HTR-8/SVneo (cell line): ENCODE measurements at regions not wholly inside any gene's neighbourhood (a gene's known extent, or its start where the extent isn't known, plus 50 kb on each side); places are given as distances from the start of the nearest gene placed in this dataset.

ENCODE experiments used
- DNase-seq: peaks from one replicate; pipeline ENCODE4 v3.0.0; 2011; ENCODE audit warnings: low spot score, mixed read lengths; ENCODE audit not compliant: insufficient read length
- FAIRE-seq: peaks from 2 replicates; lab custom pipeline; 2011; peaks lifted over from hg19 to GRCh38; lab: Jason Lieb, UNC

DNA sequence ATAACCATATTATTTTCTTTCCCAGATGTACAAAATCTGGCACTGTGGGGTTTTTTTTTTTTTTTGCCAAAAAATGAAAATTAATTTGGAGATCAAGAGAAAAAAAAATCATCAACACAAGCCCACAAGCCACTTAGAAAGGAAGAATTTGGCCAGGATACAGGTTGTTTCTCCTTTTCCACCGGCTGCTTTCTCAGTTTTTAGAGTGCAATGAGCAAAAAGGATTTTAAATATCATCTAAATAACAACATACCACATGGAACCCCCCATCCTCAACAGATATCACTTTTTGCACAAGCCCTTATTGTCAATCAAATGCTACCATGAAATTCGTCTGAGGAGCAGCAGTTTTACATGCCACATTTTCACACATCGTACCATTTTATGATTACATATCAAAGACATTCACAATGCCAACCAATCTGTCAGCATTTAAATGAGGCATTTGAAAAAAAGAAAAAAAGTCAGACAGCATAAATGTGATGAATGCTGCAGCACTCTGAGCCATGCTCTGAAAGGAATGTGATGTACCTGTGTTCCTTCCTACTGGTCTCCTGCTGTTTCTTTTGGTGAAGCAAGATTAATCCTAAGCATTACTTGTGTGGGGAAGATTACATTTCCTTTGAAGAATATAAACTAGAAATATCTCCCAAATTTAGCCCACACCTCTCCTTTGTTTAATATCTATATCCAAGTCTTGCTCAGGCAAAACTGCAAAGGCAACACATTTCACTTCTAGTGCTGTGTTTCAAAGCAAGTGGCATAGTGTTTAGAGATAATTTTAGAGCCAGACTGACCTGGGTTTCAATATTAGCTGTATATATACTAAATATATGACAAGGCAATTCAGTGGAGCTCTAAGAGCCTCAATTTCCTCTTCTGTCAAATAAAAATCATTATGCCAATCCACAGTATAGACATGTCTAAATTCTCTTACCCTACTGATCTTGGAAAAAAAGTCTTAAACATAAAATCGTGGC lies 391.3 kb downstream of the CMPK2 start:
- FAIRE-seq (no peak), DNase-seq (no peak)

DNA sequence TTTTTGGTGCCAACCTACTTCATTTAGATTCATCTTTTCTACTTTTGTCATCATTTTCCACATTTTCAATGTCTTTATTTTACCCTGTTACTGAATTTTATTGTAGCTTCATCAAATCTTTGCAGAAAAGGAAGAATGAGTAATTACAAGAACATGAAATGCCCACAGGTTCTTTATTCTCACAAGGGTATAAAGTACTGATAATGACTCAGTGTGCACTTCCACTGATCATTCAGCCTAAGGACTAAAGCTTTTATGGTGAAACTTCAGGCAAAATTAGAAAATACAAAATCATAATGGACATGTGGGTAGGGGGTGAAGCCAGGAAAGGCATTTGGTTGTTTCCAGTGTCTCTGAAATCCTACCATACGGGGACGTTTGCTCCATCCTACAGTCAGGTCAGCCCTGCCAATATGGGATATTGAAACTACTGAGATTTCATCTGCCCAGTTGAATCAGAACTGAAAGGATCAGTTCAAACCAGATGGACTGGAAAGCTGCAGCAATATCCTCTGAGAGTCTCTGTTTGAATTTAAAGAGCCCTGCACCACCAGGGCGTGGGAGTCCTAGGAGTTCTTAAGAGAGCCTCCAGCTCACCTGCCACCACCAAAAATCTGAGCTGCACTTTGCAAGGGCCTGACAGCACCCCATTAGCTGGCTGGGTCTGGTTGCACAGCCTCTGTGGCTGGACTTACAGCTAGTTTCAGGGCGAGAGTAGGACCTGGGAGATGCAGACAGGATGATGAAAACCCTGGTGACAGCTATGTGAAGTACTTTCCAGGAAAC lies 390.4 kb downstream of the CMPK2 start:
- DNase-seq: no peak
- no peak for FAIRE-seq

DNA sequence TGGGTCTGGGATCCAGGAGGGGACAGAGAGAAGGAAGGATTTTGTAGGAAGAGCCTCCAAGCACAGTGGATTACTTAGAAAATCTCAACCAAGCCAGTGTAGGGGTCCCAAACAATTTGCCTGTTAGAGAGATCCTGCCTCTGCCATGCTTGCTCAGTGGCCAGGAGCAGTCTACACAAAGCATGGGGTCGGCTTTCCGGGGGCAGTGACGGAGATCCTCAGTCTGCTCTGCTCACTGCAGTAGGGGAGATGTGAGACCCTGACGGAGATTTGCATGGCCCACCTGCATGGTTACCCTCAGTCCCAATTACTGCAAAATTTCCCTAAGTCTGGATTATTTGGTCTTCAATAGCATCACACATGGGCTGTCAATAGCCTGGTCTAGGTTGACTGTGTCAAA lies 385.2 kb downstream of the CMPK2 start:
- DNase-seq (no peak), FAIRE-seq (no peak)

DNA sequence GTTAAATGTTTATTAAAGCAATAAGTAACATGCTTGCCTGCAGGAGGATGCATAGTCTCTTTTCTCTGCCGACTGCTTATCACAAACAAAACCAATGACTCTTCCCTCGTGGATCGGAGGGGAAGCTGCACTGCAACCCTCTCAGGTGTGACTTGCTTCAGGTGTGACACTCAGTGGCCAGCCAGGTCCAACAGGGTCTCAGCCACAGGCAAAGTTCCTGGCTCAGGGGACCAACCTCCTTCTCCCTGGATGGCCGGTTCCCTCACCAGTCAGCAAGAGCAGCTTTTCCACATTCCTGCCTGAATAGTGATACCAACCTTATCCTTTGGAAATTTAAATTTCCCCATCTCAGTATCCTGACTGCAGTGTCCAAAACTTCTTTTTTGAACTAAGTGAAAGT lies 383.5 kb downstream of the CMPK2 start:
- FAIRE-seq (no peak), DNase-seq (no peak)

DNA sequence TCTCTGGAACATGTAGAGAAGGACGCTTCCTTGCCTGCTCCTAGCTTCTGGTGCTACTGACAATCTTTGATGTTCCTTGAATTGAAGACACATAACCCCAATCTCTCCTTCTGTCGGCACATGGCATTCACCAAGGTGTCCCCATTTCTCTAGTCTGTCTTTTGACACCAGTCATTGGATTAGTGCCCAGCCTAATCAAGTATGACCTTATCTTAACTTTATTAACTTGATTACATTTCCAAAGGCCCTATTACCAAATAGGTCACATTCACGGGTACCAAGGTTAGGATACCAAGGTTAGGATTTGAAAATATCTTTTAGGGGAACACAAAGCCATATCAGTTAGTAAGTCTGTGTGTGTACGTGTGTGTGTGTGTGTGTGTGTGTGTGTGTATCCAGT lies 377.9 kb downstream of the CMPK2 start:
- DNase-seq (no peak), FAIRE-seq (no peak)

DNA sequence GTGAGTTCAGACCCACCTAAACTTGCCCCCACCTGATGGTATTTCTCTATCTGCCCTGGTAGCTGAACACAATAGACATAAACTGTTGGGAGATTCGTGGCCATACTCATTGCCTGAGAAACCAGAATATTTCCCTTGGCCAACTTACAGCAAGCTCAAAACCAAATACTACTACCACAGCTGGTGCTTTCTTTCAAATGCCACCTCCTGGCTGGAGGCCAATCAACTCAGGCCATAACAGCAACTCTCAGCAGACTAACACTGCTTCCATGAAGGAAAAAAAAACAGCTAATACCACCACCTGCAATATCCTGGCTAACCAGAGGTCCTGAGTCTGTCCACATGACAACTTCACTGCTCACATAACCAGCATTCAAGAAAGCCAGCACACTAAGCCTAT lies 373.1 kb downstream of the CMPK2 start:
- no peak for DNase-seq

DNA sequence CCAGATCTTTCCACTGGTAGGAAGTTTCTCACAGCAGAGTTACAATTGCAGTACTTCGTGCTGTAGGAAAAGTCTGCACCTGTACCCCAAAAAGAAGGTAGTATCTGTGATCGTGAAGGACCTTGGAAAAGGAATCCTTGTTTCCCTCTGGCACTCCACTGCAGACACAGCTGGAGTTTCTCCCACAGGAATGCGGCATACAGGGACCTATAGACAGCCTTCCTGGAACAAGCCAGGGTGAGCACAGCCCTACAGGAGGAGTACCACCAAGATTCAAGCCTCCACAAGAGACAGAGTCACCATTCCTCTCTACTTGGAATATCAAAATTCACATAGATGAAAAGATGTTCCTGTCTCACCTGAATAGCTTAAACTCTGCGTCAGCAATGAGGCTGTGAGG lies 372.4 kb downstream of the CMPK2 start:
- DNase-seq (no peak), FAIRE-seq (no peak)

More for the DNA sequence above, 373.1 kb downstream of the CMPK2 start:
- no peak for FAIRE-seq

DNA sequence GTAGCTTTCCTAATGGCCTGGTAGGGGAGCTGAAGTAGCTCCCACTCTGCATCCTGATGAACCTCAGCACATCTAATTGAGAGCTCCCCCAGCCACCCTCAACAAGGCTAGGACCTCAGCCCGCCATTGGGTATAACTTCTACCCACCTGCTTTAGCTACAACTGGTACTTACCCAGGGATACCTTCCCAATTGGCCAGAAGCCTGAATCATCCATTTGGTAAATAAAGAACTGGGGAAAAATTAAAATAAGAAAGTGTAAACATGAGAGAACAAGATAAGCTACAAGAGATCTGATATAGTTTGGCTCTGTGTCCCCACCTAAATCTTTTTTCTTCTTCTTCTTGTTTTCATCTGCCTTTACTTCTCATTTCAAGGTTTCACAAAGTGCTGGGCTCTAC lies 372.0 kb downstream of the CMPK2 start:
- DNase-seq (no peak), FAIRE-seq (no peak)

DNA sequence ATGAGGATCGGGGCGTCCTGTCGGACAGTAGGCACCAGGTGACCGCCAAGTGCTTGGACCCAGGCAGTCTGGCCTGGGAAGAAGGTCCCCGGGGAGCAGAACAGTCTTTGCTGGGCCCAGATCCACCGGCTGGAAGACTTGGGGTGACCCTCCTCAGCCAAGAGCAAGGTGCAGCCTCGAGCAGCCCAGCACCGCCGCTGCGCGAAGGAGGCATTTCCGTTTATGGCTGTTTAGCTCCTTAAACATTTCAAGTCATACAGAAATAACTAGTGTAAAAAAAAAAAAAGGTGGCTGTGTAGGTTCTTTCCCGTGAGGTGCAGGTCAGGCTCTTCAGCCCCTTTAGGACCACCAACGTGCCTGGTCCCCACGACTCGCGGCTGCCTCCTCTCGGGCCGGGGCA lies 370.2 kb downstream of the CMPK2 start:
- DNase-seq (no peak), FAIRE-seq (no peak)

DNA sequence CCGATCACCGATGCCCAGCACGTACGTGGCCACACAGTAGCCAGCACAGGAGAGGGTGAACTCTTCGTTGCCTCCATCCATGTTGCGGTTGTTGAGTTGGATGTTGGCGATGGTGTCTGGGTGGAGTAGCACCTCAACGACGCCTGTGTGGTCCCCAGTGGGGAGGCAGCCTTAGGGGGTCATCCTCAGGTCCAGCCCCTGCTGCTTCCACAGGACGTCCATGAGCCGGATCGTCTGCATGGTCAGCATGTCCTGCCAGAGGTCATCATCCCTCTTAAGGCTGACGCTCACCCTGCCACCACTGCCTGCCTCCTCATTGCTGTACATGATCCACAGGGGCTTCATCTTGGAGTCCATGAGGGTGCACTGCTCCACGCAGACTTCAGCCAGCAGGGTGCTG lies 369.3 kb downstream of the CMPK2 start:
- FAIRE-seq (no peak), DNase-seq (no peak)

DNA sequence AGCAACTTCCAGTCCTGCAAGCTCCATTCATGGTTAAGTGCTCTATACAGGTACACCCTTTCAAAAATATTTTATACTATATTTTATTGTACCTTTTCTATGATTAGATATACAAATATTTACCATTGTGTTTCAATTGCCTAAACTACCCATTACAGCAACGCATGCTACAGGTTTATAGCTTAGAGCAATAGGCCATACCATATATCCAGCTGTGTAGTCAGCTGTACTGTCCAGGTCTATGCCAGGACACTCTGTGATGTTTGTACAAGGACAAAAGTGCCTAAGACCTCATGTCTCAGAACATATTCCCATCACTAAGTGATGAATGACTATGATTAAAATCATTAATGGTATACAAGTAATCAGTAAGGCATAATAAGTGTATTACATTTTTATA lies 368.7 kb downstream of the CMPK2 start:
- DNase-seq (no peak), FAIRE-seq (no peak)

DNA sequence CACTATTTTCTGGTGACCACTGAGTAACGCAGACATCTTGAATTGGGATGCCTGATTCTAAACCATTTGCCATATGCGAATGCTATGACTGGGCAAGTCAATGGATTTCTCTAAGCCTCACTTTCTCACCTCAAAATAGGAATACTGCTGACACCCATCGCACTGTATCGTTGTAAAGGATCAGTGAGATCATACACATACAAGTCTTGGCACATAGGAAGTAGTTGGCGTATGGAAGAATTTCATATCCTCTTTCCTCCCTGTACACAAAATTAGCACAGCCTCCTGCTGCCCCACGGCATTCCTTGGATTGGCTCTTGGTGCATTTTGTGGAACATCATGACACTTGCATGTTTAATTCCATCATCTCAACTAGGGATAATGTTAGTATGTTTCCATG lies 366.9 kb downstream of the CMPK2 start:
- FAIRE-seq (no peak), DNase-seq (no peak)

DNA sequence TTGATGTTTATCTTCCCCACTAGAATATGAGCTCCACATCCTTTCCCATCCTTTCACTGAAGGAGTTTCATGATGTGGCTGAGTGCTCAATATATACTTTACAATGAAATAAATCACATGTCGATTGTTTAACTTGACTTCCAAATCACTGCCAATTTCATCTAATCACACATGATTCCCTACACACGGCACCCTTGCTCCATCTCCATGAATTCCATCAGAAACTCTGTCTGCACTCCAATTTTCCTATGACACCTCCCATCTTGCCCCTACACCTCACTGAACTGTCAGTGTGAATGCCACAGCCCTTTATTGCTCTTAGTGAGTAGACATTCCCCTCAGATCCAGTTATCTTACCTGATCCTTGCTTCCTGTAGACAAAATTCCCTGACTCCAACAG lies 366.0 kb downstream of the CMPK2 start:
- DNase-seq (no peak), FAIRE-seq (no peak)

DNA sequence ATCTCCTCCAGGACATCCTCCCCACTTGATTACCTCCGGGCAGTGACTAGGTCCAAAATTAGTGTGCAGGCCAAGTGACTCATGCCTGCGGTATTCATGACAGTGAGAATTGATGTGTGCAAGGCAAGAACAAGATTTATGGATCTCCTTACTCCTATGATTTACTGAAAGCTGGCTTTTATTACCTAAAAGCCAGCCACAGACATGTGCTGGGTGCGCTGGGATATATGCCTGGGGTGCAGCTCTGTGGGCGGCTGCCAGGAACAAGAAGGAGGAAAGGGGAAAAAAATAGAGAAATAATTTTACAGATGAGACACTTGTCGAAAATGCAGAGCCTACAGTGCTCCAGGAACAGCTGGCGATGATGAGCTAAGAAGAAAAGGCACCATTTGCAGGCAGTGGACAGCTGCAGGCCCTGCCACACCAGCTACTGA lies 359.3 kb downstream of the CMPK2 start:
- DNase-seq (peak; percentile 25), FAIRE-seq (peak; percentile 46)

DNA sequence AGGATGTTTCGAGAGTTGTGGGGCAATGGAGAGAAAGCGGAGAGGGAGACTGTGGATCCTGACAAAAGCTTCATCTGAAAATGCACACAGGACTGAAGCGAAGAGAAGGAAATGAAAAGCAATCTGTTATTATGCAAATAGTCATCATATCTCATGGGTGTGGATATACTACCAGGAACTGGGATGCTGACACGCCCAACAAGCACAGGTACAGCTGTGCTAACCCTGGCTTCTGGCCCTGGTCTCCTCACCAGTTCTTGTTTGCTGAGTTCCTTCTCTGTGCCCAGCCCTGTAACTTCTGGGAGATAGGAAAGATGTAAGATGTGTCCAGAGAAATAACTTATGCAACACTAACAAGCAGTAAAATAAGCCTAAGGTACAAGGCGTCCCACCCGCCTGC lies 358.8 kb downstream of the CMPK2 start:
- no peak for FAIRE-seq
- DNase-seq: no peak

DNA sequence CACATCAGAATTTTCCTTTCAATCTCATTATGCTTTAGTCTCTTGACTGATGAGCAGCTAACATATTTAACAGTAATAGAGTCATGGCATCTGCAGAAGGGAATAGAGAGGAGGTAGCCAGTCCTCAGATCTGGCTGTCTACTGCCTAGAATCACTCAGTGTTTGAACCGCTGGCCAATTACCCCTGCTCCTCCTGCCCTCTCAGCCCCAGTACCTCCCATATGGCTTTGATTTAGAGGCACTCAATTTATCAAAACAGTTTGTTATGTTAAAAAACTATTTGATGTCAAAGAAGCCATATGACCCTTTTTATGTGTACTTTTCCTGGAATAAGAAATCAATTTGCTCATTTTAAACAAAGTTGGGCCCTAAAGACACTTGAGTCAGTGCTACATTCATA lies 355.2 kb downstream of the CMPK2 start:
- DNase-seq (no peak), FAIRE-seq (no peak)

DNA sequence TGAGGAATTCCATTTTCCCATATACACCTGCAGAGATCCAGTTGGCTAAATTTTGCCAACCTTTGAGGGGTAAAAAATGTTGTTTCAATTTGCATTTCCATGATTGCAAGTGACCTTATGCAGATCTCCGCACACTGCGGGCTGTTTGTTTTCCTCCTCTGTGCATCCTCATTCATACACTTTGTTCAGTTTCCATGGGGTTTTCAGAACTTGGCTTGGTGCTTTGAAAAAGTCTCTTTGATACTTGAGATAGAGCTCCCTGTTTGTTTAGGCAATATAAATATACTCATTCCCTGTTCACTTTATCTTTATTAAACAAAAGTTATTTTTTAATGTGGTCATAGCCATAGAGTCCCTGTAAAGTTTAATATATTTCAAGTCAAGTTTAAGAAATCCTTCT lies 353.1 kb downstream of the CMPK2 start:
- no peak for FAIRE-seq

DNA sequence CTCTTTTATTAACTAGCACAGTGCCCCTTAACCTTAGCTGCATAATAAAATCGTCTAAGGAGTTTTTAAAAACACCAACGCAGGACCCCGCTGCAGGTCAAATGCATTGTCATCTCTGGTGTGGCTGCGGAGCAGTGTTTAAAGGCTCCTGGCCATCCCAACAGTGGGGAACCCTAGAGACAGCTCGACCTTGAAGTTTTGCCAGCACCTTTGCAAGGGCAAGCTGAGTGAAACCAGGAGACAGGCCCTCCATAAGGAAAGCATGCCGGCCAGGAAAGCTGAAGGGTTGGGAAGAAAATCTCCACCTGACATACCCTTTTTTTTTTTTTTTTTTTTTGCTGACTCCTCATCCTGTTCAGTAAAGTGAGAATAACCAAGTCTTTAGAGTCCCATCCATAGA lies 349.0 kb downstream of the CMPK2 start:
- DNase-seq (no peak), FAIRE-seq (no peak)

More for the DNA sequence above, 353.1 kb downstream of the CMPK2 start:
- DNase-seq: no peak

DNA sequence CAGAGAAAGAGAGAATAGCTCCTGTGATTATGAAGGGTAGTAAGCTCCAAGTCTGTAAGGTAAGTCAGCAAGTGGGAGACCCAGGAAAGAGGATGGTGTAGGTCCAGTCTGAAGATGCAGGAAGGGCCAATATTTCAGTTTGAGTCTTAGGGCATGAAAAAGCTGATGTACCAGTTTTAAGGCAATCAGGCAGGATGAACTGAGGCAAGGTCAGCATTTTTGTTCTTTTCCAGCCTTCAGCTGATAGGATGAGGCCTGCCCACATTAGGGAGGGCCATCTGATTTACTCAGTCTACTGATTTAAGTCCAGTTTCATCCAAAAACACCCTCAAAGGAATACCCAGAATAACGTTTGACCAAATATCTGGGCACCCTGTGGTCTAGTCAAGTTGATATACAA lies 347.3 kb downstream of the CMPK2 start:
- DNase-seq (no peak), FAIRE-seq (no peak)

DNA sequence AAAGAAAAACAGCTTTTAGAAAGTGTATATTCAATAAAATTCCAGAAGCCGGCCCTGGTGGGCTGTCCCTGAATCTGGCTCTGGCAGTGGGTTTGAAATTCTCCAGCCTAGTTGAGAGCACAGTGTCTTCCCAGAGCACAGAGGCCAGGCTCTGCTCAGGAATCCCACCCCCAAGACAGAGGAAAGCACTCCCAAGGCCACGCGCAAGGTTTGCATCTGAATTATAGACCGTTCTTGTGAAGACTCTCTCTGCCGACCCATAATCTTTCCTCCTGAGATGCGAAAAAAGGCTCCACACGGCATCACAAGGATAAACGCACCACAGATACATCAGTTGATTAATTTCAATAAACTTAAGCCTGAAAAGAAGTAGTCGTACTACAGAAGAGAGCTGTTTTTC lies 342.2 kb downstream of the CMPK2 start:
- FAIRE-seq: no peak
- no peak for DNase-seq
